ENCODE measurements at regions not wholly inside any gene's neighbourhood (a gene's known extent, or its start where the extent isn't known, plus 50 kb on each side); places are given as distances from the start of the nearest gene placed in this dataset.

- H3K27ac ChIP-seq, result no peak overlapping the region
- H3K4me3 ChIP-seq (IDR thresholded peaks at IDR 0.05; ENCODE audit: insufficient read depth, low read depth, low read length), result no peak overlapping the region
- no peaks in the 10 kb centered on the region for H3K36me3 ChIP-seq (ENCODE audit: insufficient read depth)
- no peak overlapping the region for H3K9ac ChIP-seq
- no peak overlapping the region for H3K4me2 ChIP-seq
- H3K79me2 ChIP-seq (ENCODE audit: insufficient read depth, low read depth), result no peaks in the 10 kb centered on the region
- H4K20me1 ChIP-seq (ENCODE audit: insufficient read depth), result no peaks in the 10 kb centered on the region
- no peaks in the 10 kb centered on the region for H3K4me1 ChIP-seq (ENCODE audit: low read depth, poor library complexity, severe bottlenecking)
- TF ChIP-seq CTCF (conservative IDR thresholded peaks at IDR 0.05; ENCODE audit: low read depth, low read length), result no peak
- H3K27me3 ChIP-seq (ENCODE audit: insufficient read depth, low read depth), result no peaks in the 10 kb centered on the region
- H2AFZ ChIP-seq (ENCODE audit: low read depth), result no peak overlapping the region
These were observed 212.1 kb downstream of the GXYLT1 start for GRCh38 chr12:41932470-41932991.

- H3K79me2 ChIP-seq (ENCODE audit: insufficient read depth, low read depth), result no peaks in the 10 kb centered on the region
- no peaks in the 10 kb centered on the region for H3K4me1 ChIP-seq (ENCODE audit: low read depth, poor library complexity, severe bottlenecking)
- H3K9ac ChIP-seq, result no peak overlapping the region
- H3K4me2 ChIP-seq, result no peak overlapping the region
- no peak overlapping the region for H3K4me3 ChIP-seq (IDR thresholded peaks at IDR 0.05; ENCODE audit: insufficient read depth, low read depth, low read length)
- 0 out of 2 replicates have a peak overlapping the region, but pooled peaks have one; percentile 4 for H2AFZ ChIP-seq (ENCODE audit: low read depth)
- TF ChIP-seq CTCF (conservative IDR thresholded peaks at IDR 0.05; ENCODE audit: low read depth, low read length), result no peak
- no peaks in the 10 kb centered on the region; the same call in 1 of the 2 replicates for H3K36me3 ChIP-seq (ENCODE audit: insufficient read depth)
- no peaks in the 10 kb centered on the region for H3K27me3 ChIP-seq (ENCODE audit: insufficient read depth, low read depth)
- H4K20me1 ChIP-seq (ENCODE audit: insufficient read depth), result no peaks in the 10 kb centered on the region
- H3K27ac ChIP-seq, result no peak overlapping the region
These were observed 213.7 kb downstream of the GXYLT1 start for GRCh38 chr12:41930866-41931437.

DNA sequence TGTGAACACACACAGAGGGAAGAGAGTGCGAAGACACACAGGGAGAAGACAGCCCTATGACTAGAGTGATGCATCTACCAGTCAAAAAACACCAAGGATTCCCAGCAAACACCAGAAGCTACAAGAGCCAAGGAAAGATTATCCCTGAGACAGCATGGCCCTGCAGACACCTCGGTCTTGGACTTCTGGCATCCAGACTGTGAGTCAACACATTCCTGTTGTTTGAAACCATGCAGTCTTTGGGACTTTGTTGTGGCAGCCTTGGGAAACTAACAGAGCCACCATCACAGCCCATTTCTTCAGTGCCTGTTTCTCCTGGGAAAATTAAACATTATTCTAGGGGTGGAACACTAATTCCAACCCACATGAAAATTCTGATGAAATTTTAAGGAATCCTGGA lies 220.6 kb downstream of the GXYLT1 start:
- Histone ChIP-seq H3K79me2 (ENCODE audit: insufficient read depth, low read depth) (no peaks in the 10 kb centered on the region), H3K4me1 (ENCODE audit: low read depth, poor library complexity, severe bottlenecking) (no peaks in the 10 kb centered on the region), H4K20me1 (ENCODE audit: insufficient read depth) (no peaks in the 10 kb centered on the region), H3K27me3 (ENCODE audit: insufficient read depth, low read depth) (no peaks in the 10 kb centered on the region), H2AFZ (ENCODE audit: low read depth) (no peak overlapping the region), H3K9ac (no peak overlapping the region), H3K27ac (no peak overlapping the region), H3K36me3 (ENCODE audit: insufficient read depth) (no peaks in the 10 kb centered on the region; the same call in 1 of the 2 replicates), H3K4me2 (no peak overlapping the region), H3K4me3 (IDR thresholded peaks at IDR 0.05; ENCODE audit: insufficient read depth, low read depth, low read length) (no peak overlapping the region)
- TF ChIP-seq CTCF (conservative IDR thresholded peaks at IDR 0.05; ENCODE audit: low read depth, low read length), result no peak

- Histone ChIP-seq H2AFZ (ENCODE audit: low read depth) (no peak overlapping the region), H3K4me2 (no peak overlapping the region), H3K9ac (no peak overlapping the region), H3K27me3 (ENCODE audit: insufficient read depth, low read depth) (no peaks in the 10 kb centered on the region), H3K79me2 (ENCODE audit: insufficient read depth, low read depth) (no peaks in the 10 kb centered on the region), H3K4me3 (IDR thresholded peaks at IDR 0.05; ENCODE audit: insufficient read depth, low read depth, low read length) (no peak overlapping the region), H3K4me1 (ENCODE audit: low read depth, poor library complexity, severe bottlenecking) (peaks cover 2% of the 10 kb centered on the region), H3K36me3 (ENCODE audit: insufficient read depth) (no peaks in the 10 kb centered on the region; the same call in 1 of the 2 replicates), H3K27ac (no peak overlapping the region), H4K20me1 (ENCODE audit: insufficient read depth) (no peaks in the 10 kb centered on the region)
- TF ChIP-seq CTCF (conservative IDR thresholded peaks at IDR 0.05; ENCODE audit: low read depth, low read length), result no peak
These were observed 221.3 kb downstream of the GXYLT1 start for GRCh38 chr12:41923351-41923750.
